Retinal pigment epithelial cell (primary cell): ENCODE measurements at regions not wholly inside any gene's neighbourhood (a gene's known extent, or its start where the extent isn't known, plus 50 kb on each side); places are given as distances from the start of the nearest gene placed in this dataset.
"Not testable (repeated sequence)": the region's sequence is repeated elsewhere in the genome, so short reads cannot be mapped to it uniquely, and the experiment has no call there.

Experiments used
- DNase-seq: peaks from one replicate; pipeline ENCODE4 v3.0.0-alpha.2; 2010; ENCODE audit warnings: low read depth
- H3K4me3 ChIP-seq: 2 replicates; pipeline ENCODE4 v1.5.1; 2011; ENCODE audit warnings: mild to moderate bottlenecking, low read length, control low read depth, moderate library complexity
- TF ChIP-seq, protein P1 (sequence below): conservative IDR thresholded peaks from 2 replicates; pipeline ENCODE4 v1.5.1; 2011; ENCODE audit warnings: low read depth, low read length, control low read depth, inconsistent platforms

DNA sequence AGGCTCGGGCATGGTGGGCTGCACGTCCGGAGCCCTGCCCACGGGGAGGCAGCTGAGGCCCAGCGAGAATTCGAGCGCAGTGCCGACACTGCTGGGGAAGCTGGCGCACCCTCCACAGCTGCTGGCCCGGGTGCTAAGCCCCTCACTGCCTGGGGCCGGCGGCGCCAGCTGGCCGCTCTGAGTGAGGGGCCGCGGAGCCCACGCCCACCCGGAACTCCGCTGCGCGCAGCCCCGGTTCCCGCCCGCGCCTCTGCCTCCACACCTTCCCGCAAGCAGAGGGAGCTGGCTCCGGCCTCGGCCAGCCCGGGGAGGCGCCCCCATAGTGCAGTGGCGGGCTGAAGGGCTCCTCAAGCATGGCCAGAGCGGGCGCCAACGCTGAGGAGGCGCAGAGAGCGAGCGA, 2080.4 kb downstream of the PCDH9 start:
- DNase-seq, result no peak
- TF ChIP-seq, protein P1, sequence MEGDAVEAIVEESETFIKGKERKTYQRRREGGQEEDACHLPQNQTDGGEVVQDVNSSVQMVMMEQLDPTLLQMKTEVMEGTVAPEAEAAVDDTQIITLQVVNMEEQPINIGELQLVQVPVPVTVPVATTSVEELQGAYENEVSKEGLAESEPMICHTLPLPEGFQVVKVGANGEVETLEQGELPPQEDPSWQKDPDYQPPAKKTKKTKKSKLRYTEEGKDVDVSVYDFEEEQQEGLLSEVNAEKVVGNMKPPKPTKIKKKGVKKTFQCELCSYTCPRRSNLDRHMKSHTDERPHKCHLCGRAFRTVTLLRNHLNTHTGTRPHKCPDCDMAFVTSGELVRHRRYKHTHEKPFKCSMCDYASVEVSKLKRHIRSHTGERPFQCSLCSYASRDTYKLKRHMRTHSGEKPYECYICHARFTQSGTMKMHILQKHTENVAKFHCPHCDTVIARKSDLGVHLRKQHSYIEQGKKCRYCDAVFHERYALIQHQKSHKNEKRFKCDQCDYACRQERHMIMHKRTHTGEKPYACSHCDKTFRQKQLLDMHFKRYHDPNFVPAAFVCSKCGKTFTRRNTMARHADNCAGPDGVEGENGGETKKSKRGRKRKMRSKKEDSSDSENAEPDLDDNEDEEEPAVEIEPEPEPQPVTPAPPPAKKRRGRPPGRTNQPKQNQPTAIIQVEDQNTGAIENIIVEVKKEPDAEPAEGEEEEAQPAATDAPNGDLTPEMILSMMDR, result no peak
- no peak overlapping the region for H3K4me3 ChIP-seq

DNA sequence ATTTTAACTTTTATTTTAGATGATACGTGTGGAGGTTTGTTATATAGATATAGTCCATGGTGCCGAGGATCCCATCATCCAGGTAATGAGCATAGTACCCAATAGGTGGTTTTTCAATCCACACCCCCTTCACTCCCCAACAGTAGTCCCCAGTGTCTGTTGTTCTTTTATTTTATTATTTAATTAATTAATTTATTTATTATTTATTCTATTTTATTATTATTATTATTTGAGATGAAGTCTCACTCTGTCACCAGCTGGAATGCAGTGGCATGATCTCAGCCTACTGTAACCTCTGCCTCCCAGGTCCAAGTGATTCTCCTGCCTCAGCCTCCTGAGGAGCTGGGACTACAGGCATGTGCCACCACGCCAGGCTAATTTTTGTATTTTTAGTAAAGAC, 2086.2 kb downstream of the PCDH9 start:
- H3K4me3 ChIP-seq, result no peak overlapping the region
- TF ChIP-seq, protein P1, result no peak
- DNase-seq, result no peak

DNA sequence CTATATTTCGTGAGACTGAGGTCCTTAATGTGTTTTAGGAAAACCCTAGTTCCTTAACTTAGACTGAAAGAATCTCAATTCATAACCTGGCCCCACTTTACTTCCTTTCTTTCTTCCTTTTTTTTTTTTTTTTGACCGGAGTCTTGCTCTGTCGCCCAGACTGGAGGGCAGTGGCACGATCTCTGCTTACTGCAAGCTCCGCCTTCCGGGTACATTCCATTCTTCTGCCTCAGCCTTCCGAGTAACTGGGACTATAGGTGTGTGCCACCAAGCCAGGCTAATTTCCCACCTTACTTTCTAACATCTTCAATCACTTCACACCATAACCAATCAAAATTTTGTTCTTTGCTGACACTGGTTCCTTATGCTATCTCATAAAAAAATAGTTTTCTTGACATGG, 2097.0 kb downstream of the PCDH9 start:
- no peak overlapping the region for H3K4me3 ChIP-seq
- TF ChIP-seq, protein P1, result no peak
- DNase-seq, result no peak

DNA sequence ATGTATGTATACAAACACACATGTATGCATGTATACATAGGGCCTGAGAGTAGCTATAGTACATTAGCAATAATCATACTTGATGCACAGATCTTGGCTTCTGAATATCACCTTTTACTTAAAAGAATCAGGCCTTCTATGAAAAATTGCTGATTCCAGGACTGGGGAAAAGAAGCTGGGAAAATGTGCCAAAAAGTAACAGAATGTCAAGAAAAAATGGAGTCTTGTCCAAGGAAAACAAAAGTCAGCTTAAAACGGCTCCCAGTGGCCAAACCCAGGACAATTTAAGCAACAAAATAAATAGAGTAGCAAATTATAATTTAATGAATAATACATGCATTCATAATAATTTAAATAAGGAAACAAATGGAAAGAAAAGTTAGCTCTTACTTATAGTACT, 2104.9 kb downstream of the PCDH9 start:
- H3K4me3 ChIP-seq, result no peak overlapping the region
- DNase-seq, result no peak
- TF ChIP-seq, protein P1, result no peak

DNA sequence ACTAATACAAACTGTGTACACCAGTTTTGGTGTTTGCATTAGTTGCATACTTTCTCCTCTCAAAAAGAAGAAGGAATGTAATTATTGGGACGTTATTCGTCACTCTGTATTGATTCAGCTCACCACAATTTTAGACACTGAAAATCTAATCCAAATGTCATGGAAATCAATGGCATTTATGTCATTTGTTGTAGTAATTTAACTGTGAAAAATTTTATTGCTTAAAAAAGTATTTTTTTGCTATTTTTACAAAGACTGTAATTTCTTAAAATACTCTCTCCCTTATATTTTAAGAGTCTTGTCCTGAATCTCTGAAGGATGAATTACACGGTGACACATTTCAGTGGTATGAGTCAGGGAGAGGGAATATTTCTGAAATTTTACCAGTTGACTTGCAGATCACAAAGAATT, 2117.6 kb downstream of the PCDH9 start:
- no peak overlapping the region for H3K4me3 ChIP-seq
- TF ChIP-seq, protein P1, result no peak

DNA sequence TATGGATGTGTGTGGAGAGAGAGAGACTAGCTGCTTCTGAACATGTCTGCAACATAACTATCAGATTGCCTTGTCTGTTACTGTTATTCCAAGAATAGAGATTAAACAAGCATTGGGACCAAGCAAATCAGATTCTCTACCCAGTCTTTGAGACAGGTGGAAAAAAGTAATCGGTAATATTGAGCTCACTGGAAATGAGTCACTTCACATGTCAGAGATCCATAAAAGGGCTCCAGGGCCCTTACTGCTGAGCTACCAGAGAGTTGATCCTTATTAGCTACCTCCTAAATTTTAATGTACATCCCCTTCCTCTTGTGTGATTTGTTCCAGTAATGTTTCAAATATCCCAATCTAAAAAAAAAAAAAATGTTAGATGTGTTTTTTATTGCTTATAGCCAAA, 2118.0 kb downstream of the PCDH9 start:
- DNase-seq, result no peak
- H3K4me3 ChIP-seq, result no peak overlapping the region
- TF ChIP-seq, protein P1, result no peak

More for the DNA sequence above, 2117.6 kb downstream of the PCDH9 start:
- no peak for DNase-seq

DNA sequence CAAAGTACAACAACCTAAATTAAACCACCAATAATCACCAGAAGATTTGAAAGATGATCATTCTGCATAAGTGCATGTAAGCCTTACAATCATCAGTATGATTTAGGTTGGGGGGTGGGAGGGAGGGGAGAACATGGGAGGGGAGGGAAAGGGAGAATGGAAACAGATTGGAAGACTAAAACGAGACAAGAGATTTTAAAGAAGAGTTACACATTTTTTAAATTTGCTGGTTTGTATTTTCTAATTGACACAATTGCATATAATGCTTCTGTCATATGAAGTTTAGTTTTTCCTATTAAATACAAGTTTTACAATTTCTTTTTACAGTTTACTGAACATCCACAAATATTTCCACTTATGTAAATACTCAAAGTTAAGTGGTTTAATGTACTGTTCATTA, 2118.9 kb downstream of the PCDH9 start:
- TF ChIP-seq, protein P1, result no peak
- DNase-seq, result no peak
- no peak overlapping the region for H3K4me3 ChIP-seq

DNA sequence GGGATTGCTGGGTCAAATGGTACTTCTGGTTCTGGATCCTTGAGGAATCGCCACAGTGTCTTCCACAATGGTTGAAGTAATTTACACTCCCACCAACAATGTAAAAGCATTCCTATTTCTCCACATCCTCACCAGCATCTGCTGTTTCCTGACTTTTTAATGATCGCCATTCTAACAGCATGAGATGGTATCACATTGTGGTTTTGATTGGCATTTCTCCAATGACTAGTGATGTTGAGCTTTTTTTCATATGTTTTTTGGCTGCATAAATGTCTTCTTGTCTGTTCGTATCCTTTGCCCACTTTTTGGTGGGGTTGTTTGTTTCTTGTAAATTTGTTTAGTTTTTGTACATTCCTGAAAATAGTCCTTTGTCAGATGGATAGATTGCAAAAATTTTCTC, 2125.7 kb downstream of the PCDH9 start:
- not testable (repeated sequence) for H3K4me3 ChIP-seq, DNase-seq
